SK-N-DZ (cell line): ENCODE measurements at regions not wholly inside any gene's neighbourhood (a gene's known extent, or its start where the extent isn't known, plus 50 kb on each side); places are given as distances from the start of the nearest gene placed in this dataset.
"Not testable (repeated sequence)": the region's sequence is repeated elsewhere in the genome, so short reads cannot be mapped to it uniquely, and the experiment has no call there.

Source experiments
- DNase-seq: peaks from one replicate; pipeline ENCODE4 v3.0.0-alpha.2; 2015; ENCODE audit warnings: low spot score

DNA sequence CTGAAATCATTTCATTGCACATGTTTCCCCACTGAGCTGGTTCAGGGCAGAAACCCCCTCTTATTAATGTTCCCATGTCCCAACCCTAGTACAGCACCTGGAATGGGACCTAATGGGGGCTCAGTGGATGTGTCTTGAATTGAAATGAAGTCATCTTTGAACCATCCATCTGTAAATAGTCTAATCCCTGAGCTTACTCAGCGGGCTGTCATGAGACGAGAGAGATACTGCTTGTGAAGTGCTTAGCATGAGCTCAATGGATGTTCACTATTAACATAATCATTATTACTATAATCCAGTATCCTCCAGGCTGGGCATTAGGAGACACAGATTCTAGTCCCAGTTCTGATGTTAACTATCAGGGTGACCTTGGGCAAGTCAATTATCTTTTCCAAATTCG, 106.6 kb upstream of the LRFN2 start:
- no peak for DNase-seq

DNA sequence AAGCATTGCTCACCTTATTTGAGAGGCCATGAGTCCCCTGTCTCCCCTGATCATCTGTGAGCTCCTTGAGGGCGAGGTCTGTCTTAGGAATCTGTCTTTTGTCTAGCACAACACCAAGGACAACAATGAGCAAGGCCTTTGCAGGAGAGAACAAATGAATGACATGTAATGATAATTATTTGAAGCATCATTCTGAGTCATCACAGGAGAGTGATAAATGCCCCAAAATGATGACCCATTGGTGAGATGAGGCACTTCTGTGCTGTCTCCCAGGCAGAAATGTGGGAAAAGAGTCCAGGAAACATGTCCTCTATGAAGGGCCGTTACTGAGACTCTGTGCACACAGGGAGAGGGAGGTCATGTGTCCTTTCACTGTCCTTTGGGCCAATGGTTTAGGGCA, 105.2 kb upstream of the LRFN2 start:
- no peak for DNase-seq

DNA sequence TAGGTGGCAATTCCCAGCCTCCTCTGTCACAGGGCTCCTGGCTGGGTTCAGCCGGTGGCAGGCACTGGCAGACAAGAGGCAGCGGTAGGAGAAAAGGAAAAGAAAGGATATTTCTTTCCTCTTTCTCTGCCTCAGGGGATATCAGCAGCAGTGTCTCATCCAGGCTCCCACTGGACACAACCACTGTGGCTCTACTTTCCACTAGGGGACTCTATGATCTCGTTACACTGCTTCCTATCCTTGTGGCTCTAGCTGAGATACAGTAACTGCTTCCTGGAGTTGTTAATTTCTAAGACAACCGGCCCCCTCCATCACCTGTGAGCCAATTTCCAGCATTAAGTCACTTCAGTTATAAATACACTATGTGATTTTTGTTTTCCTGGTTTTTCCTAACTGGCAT, 102.0 kb upstream of the LRFN2 start:
- no peak for DNase-seq

DNA sequence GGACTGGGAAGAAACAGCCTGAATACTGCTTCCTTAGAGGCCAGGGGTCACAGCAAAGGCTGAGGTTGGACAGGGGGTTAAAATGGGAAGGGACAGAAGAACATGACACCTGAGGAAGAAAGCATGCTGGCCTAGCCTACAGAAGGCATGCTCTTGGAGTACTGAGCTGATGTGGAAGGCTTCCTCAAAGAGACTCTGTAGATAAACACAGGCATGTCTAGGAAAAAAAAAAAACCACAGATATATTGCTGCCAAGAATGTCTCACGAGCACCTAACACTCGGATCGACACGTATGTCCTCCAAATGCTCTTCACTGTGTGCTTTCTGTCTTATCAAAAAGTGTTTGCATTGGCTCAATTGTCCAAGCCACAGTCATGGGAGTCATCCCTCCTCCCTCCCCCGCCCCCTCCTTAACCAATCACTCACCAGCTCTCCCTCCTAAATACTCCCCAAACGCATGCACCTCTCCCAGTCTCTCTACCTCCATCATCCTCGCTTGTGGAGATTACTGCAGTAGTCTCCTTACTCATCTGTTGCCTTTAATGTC, 101.1 kb upstream of the LRFN2 start:
- no peak for DNase-seq

DNA sequence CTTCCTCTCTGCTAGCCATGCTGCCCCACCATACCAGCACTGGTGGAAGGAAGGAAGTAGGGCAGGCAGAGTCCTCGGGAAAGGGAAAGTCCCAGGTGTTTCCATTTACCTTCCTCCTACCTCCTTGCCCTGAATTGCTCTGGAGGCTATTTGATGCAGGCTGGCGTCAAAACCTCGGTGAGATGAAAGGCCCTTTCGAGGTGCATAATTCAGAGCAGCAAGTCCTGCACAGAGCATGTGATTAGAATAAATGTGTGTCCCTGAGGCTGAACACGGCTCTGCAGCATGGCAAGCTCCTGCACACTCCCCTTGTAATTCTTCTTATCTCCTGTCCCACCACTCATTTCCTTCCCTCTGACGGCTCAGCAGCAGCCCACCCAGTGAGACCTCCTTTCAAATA, 98.7 kb upstream of the LRFN2 start:
- DNase-seq: no peak

DNA sequence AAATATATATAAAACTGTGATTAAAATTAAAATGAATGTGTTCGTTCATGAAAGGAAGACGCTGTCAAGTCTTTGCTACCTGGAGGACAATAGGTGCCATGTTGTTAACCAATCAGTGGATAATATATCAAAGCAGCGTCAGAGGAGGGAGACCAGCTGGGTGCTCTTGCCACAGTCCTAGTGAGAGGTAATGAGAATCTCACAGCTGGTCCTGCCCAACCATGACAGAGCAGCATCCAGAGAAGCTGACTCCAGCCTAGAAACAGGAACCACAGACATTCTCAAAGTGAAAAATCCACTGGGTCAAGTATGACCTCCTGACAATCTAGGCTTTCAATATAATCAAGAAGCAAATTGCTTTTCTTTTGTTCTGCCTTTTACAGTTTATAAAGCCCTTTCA, 94.5 kb upstream of the LRFN2 start:
- DNase-seq: no peak

DNA sequence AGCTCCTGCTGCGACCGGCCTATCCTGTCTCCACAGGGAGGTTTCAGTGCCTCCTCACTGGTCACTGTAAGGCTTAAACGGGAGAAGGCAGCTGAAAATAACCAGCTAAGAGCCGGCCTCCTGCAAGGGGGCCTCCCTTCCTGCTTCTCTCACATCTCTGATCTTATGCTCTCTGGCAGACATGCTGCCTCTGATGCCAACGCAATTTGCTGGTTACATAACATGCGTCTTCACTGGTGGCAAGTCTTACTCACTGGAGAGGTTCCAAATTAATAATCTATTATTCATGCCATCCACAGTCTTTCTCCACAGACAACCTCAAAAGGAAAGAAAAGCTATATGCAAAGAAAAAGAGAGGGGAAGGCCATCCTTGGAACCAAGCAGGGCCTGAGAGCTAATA, 91.8 kb upstream of the LRFN2 start:
- DNase-seq: no peak

DNA sequence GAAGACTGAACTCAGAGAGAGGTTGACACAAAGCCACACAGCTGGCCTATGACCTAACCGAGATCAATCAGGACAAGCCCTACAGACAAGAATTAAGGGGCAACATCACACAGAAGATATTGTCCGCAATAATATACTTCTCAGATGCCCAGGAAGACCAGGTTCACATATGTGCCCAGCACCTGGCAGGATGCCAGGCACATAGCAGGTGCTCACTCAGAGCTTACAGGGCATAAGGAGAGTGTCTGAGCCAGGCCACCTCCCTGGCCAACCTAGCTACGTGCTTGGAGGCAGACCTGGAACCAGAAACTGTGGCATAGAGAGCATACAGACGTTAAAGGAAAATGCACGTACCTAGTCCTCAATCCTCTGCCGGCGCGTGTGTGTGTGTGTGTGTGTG, 87.0 kb upstream of the LRFN2 start:
- DNase-seq: no peak

DNA sequence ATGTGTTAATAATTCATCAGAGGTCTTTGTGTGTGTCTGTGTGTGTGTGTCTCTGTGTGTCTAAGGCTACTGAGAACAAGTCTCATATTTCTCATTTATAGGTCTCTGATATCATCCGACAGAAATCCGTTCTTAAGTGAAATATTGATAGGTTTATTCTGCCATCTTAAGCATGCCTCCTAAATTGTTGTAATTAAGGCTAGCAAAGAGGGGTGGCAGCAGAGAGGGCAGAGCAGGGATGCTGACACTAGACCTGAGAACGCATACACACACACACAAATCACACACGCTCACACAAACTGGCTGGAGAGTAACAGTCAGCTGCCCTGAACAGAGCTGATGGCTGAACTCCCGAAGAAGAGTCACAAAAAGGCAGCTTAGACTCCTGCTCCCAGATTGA, 84.9 kb upstream of the LRFN2 start:
- DNase-seq: no peak

DNA sequence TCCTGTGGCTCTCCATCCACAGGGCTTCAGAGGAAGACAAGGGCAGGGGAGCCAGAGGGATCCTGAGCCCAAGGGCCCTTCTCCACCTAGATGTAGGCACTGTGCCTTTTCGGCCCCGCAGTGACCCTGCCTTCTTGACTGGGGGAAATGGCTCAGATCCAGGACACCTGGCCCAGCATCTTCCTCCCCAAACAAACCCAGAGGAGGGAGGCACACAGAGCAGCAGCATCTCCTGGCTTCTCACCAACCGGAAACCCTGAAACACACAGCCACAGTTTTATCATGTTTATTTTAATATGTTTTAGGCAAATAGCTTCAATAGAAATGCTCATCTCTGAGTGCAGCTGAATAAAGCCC, 84.5 kb upstream of the LRFN2 start:
- DNase-seq: no peak

DNA sequence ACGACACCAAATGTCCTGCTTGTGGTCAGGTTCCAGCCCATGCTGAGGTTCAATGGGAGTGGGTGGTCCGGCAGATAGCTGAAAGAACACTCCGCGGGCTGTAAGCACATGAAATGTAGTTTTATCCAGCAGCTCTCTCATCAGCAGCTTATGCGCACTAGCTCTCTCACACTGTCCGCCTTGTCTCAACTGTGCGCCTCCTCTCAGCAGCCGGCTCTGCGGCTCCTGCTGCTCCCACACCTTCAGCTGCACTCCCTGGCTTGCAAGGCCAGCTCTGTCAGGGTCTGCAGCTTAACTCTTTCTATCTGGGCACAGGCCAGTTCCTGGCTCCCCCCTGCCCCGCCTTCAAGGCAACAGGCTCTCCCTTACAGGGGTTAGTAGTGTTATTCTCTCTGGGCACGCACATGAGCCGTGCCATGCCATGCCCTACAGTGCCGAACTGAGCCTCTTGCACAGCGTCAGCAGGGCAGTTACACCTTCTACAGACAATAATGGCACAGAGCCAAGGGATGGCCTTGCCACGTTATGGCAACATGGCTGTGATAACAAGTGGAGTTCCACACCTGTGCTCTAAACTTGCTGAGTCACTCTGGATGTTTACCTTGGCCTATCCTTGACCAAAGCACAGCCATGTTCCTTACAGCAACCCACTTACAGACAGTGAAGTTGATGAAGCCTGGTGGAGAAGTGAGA, 84.0 kb upstream of the LRFN2 start:
- DNase-seq: no peak

DNA sequence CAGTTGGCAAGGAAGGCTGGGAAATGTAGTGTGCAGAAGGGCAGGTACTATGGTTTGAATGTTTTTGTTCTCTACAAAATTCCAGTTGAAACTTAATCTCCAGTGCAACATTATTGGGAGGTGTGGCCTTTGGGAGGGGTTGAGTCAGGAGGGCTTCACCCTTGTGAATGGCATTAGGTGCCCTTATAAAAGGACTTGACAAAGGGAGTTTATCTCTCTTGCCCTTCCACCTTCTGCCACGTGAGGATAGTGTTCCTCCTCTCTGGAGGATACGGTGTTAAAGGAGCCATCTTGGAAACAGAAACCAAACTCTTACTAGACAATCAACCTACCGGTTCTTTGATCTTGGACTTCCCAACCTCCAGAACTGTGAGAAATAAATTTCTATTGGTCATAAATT, 82.2 kb upstream of the LRFN2 start:
- no peak for DNase-seq

DNA sequence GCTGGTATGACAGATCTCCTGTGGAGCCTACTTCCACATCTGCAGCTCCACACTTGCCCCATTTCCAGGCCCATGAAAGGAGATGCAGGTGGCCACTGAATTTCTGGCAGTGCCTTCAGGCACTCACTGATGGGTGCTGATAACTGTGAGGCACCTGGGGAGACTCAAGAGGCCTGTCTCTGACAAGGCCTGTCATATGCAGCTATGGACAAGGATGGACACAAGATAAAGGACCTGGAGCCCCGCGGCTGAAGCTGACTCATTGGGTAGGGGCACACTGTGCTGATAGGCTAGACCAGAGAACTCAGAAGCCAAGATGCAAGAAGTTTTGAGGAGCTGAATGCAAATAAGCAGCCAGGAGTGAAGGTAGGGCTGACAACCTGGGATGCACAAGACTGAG, 81.0 kb upstream of the LRFN2 start:
- peak; percentile 95 for DNase-seq

DNA sequence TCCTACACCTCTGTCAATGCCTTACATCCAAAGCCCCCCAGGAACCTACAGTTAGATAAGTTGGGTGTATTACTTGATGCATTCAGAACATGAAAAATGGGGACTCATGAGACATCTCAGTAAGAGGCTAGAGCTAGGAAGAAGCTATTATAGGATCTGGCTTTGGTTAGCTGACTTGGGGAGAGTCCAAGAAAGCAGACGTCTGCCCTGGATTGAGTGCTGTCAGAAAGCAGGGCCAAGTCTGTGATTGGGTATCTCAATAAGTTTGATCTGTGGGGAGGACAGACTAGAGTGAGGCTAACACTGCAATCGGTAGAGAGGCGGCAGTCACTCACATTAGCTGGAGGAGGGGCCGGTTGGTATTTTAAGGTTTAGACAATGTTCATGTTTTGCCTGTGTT, 79.4 kb upstream of the LRFN2 start:
- DNase-seq: no peak

DNA sequence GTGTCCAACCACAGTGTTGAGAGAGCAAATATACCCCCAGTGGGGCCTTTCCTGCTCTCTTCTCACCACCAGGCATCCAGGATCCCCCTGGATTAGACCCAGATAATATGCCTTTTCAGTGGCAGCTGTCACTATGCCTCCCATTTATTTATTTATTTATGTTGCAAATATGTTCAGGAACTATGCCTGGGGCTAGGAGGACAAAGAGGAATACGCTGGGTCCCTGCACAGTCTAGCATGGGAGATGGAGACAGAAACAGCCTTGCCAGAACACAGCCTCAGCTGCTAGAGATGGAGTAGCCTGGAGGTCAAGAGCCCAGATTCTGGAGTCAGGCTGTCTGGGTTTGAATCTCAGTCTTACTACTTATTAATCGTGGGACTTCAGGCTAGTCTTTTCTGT, 74.6 kb upstream of the LRFN2 start:
- no peak for DNase-seq

DNA sequence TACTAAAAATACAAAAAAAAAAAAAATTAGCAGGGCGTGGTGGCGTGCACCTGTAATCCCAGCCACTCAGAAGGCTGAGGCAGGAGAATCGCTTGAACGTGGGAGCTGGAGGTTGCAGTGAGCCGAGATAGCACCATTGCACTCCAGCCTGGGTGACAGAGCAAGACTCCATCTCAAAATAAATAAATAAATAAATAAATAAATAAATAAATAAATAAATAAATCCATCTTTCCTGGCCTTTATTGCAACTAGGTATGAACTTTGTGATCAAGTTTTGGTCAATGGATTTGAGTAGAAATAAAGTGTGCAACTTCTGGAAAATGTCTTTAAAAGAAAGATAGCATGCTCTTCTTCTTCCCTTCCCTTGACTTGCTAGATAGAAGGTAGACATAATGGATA, 69.6 kb upstream of the LRFN2 start:
- not testable (repeated sequence) for DNase-seq

DNA sequence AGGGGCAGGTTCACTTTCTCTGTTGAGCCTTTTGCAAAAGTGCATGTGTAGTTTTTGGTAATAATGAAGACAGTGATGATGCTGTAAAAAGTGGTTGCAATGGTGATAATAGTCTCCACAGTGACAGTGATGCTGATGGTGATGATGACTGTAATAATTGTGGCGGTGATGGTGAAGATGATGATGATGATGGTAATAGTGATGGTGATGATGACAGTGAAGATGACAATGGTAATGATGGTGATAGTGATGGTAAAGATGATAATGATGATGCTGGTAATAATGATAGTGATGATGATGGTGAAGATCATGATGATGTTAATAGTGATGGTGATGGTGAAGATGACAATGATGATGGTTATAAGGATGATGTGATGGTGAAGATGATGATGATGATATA, 67.7 kb upstream of the LRFN2 start:
- DNase-seq: no peak

DNA sequence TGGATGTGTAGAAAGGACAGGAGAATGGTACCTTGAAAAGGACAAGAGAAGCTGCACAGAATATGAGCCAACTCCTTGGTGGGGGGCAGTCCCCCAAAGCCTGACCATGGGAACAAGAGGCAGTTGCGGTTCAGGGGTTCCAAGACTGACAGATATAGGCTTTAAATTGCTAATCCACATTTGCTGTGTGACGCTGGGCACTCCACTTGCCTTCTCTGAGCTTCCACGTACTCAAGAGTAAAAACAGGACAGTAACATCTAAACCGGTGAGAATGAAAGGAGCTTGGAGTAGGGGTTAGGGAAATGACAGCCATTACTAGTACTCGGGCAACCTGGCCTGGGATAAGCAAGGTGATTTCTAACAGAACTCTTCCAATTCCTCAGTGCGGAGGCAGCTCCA, 57.9 kb upstream of the LRFN2 start:
- no peak for DNase-seq

DNA sequence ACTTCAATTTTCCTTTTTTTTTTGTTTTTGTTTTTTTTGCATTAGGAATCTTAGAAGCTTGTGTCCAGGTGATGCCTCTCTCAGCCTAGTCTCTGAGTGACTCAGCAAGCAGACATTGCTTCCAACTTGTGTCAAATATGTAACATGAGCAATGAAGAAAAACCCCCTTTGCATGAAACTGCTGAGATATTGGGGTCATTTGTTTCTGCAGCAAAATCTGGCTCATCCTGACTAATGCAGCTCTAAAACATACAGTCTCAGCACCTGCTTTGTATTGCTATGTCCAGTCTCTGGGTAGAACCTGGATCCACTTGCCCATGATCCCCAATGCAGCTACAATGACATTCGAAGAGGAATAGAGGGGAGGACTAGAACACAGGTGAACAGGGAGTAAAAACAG, 55.7 kb upstream of the LRFN2 start:
- no peak for DNase-seq

DNA sequence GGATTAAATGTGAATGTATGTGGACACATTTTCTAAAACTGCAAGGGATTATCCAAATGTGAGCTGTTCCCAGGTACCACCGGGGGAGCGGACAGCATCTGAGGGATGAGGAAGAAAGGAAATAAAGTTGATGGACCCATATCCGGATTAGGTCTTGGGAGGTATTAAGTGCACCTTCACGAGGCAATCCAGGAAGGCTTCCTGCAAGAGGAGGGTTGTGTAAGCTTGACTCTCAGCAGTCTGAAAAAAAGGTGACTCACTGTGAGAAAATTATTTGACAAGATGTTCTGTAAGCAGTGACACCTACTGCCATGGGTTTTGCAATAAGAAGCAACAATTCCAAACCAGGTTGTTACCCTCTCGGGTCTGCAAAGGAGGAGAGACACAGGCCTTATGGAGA, 55.0 kb upstream of the LRFN2 start:
- no peak for DNase-seq

DNA sequence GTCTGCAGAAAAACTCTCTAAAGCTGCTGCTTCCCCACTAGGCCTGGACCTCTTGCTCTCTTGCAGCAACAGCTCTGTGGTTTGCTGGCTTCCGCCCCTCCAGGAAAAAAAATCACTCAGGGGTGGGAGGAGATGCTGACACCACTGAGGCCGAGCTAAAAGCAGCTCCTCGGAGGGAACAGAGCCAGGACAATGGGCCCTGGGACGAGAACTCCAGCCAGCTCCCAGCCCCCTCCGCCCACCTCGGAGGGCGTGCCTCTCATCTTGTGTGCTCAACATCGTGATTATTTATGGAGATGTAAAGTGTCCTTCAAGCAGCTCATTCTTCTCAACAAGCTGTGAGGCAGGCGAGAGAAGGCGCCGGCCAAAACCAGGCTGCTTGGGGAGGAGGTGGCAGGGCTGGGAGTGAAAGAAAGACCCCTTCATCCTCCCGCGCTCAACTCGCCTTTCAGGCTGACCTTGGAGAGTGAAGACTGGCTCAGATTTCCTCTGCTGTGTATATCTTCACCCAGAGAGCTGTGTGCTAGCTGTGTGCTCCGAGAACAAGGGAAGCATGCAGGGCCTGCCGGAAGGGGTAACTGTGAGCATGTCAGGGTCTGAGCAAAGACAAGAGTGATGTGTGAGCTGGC, 53.5 kb upstream of the LRFN2 start:
- DNase-seq: no peak
